Endothelial cell (in vitro differentiated cells): ENCODE measurements at regions not wholly inside any gene's neighbourhood (a gene's known extent, or its start where the extent isn't known, plus 50 kb on each side); places are given as distances from the start of the nearest gene placed in this dataset.

Experiments used
- DNase-seq: peaks from one replicate; pipeline ENCODE4 v3.0.0; 2021; ENCODE audit warnings: low spot score
- H3K27ac Mint-ChIP-seq: one replicate; pipeline ENCODE4 v1.8.0; 2021; ENCODE audit warnings: mixed read lengths, inconsistent platforms; ENCODE audit not compliant: unreplicated experiment
- H3K27me3 Mint-ChIP-seq: one replicate; pipeline ENCODE4 v1.8.0; 2021; ENCODE audit warnings: mild to moderate bottlenecking, moderate library complexity, mixed read lengths, inconsistent platforms; ENCODE audit not compliant: unreplicated experiment
- H3K36me3 Mint-ChIP-seq: one replicate; pipeline ENCODE4 v1.8.0; 2021; ENCODE audit warnings: mild to moderate bottlenecking, low read depth, mixed read lengths, inconsistent platforms; ENCODE audit not compliant: unreplicated experiment
- H3K4me1 Mint-ChIP-seq: one replicate; pipeline ENCODE4 v1.8.0; 2021; ENCODE audit warnings: mild to moderate bottlenecking, mixed read lengths, inconsistent platforms; ENCODE audit not compliant: unreplicated experiment
- H3K4me3 Mint-ChIP-seq: one replicate; pipeline ENCODE4 v1.8.0; 2021; ENCODE audit warnings: mild to moderate bottlenecking, mixed read lengths, inconsistent platforms; ENCODE audit not compliant: unreplicated experiment
- H3K9me3 Mint-ChIP-seq: one replicate; pipeline ENCODE4 v1.8.0; 2021; ENCODE audit warnings: mixed read lengths, inconsistent platforms; ENCODE audit not compliant: unreplicated experiment
- CTCF ChIP-seq: fragments of 200-600 bp; sonication (generic); IDR thresholded peaks from one replicate; pipeline ENCODE4 v1.5.0; 2021; ENCODE audit warnings: antibody characterized with exemption; ENCODE audit not compliant: unreplicated experiment

GRCh38 chr18:27839141-27839540 lies 337.8 kb downstream of the CDH2 start:
- no peak for DNase-seq
- no peak overlapping the region for H3K4me3 Mint-ChIP-seq
- no peaks in the 10 kb centered on the region for H3K9me3 Mint-ChIP-seq
- no peaks in the 10 kb centered on the region for H3K36me3 Mint-ChIP-seq
- no peaks in the 10 kb centered on the region for H3K4me1 Mint-ChIP-seq
- no peaks in the 10 kb centered on the region for H3K27me3 Mint-ChIP-seq
- no peak for TF ChIP-seq CTCF
- no peak overlapping the region for H3K27ac Mint-ChIP-seq

- no peak for DNase-seq
- no peaks in the 10 kb centered on the region for H3K4me1 Mint-ChIP-seq
- TF ChIP-seq CTCF = no peak
- no peaks in the 10 kb centered on the region for H3K36me3 Mint-ChIP-seq
- no peaks in the 10 kb centered on the region for H3K27me3 Mint-ChIP-seq
- no peak overlapping the region for H3K4me3 Mint-ChIP-seq
- no peaks in the 10 kb centered on the region for H3K9me3 Mint-ChIP-seq
- H3K27ac Mint-ChIP-seq = no peak overlapping the region
Observed at GRCh38 chr18:27838225-27838624, 338.7 kb downstream of the CDH2 start.

GRCh38 chr18:27826101-27826500 lies 350.8 kb downstream of the CDH2 start:
- Mint-ChIP-seq H3K36me3 (no peaks in the 10 kb centered on the region), H3K4me3 (no peak overlapping the region)

GRCh38 chr18:27825689-27826088 lies 351.2 kb downstream of the CDH2 start:
- Mint-ChIP-seq H3K9me3 (no peaks in the 10 kb centered on the region), H3K27ac (no peak overlapping the region), H3K4me1 (no peaks in the 10 kb centered on the region), H3K4me3 (no peak overlapping the region), H3K27me3 (no peaks in the 10 kb centered on the region), H3K36me3 (no peaks in the 10 kb centered on the region)
- no peak for DNase-seq
- TF ChIP-seq CTCF = no peak

More at GRCh38 chr18:27826101-27826500, 350.8 kb downstream of the CDH2 start:
- no peaks in the 10 kb centered on the region for H3K9me3 Mint-ChIP-seq
- TF ChIP-seq CTCF = no peak
- no peaks in the 10 kb centered on the region for H3K4me1 Mint-ChIP-seq
- no peak for DNase-seq
- no peaks in the 10 kb centered on the region for H3K27me3 Mint-ChIP-seq
- H3K27ac Mint-ChIP-seq = no peak overlapping the region

GRCh38 chr18:27824841-27825681 lies 351.9 kb downstream of the CDH2 start:
- Mint-ChIP-seq H3K36me3 (no peaks in the 10 kb centered on the region), H3K27ac (no peak overlapping the region), H3K4me1 (no peaks in the 10 kb centered on the region), H3K27me3 (no peaks in the 10 kb centered on the region), H3K4me3 (no peak overlapping the region), H3K9me3 (no peaks in the 10 kb centered on the region)
- TF ChIP-seq CTCF = no peak
- DNase-seq = no peak
